Neural cell (in vitro differentiated cells): ENCODE measurements at regions not wholly inside any gene's neighbourhood (a gene's known extent, or its start where the extent isn't known, plus 50 kb on each side); places are given as distances from the start of the nearest gene placed in this dataset.

ENCODE experiments used
- H2AFZ ChIP-seq: fragments of 200-600, 300-800 bp; sonication (generic), shearing (Covaris generic); 2 replicates; pipeline ENCODE4 v1.6.0; 2014; ENCODE audit warnings: low read depth, mild to moderate bottlenecking, antibody characterized with exemption, low read length, moderate library complexity
- H3F3A ChIP-seq: fragments of 200-600 bp; shearing (Covaris generic); 2 replicates; pipeline ENCODE4 v1.6.1; 2016; ENCODE audit warnings: mild to moderate bottlenecking, moderate library complexity, mixed read lengths, antibody characterized with exemption, low read length; ENCODE audit not compliant: insufficient read depth, poor library complexity, severe bottlenecking
- H3K27ac ChIP-seq: fragments of 200-600, 300-800 bp; sonication (generic), shearing (Covaris generic); 2 replicates; pipeline ENCODE4 v1.5.1; 2014; ENCODE audit warnings: mild to moderate bottlenecking, low read length, moderate library complexity
- H3K27me3 ChIP-seq: fragments of 300-800, 200-600 bp; sonication (generic), shearing (Covaris generic); 2 replicates; pipeline ENCODE4 v1.6.0; 2014; ENCODE audit warnings: mild to moderate bottlenecking, low read depth, low read length, moderate library complexity; ENCODE audit not compliant: insufficient read depth
- H3K36me3 ChIP-seq: fragments of 300-800, 200-600 bp; sonication (generic), shearing (Covaris generic); 2 replicates; pipeline ENCODE4 v1.5.1; 2014; ENCODE audit warnings: mild to moderate bottlenecking, antibody characterized with exemption, low read length, moderate library complexity; ENCODE audit not compliant: insufficient read depth
- H3K4me2 ChIP-seq: fragments of 300-800, 200-600 bp; sonication (generic), shearing (Covaris generic); 2 replicates; pipeline ENCODE4 v1.6.0; 2014; ENCODE audit warnings: mild to moderate bottlenecking, low read length
- H3K4me3 ChIP-seq: fragments of 300-800, 200-600 bp; sonication (generic), shearing (Covaris generic); 2 replicates; pipeline ENCODE4 v1.5.1; 2014; ENCODE audit warnings: mild to moderate bottlenecking, low read length, moderate library complexity
- H3K79me2 ChIP-seq: fragments of 200-600 bp; shearing (Covaris generic); replicated peaks from 2 replicates; pipeline ENCODE4 v1.6.0; 2014; ENCODE audit warnings: mild to moderate bottlenecking, low read length, moderate library complexity; ENCODE audit not compliant: insufficient read depth
- H3K9ac ChIP-seq: fragments of 300-800, 200-600 bp; sonication (generic), shearing (Covaris generic); 2 replicates; pipeline ENCODE4 v1.6.1; 2016; ENCODE audit warnings: mild to moderate bottlenecking, low read length, mixed read lengths
- H3K9me2 ChIP-seq: fragments of 200-600 bp; shearing (Covaris generic); 2 replicates; pipeline ENCODE4 v1.6.1; 2016; ENCODE audit warnings: mild to moderate bottlenecking, low read length, mixed read lengths; ENCODE audit not compliant: insufficient read depth
- H3K9me3 ChIP-seq: fragments of 200-600, 300-800 bp; sonication (generic), shearing (Covaris generic); 2 replicates; pipeline ENCODE4 v1.6.1; 2016; ENCODE audit warnings: mild to moderate bottlenecking, mixed run types, low read length, moderate library complexity, mixed read lengths
- H4K20me1 ChIP-seq: fragments of 200-600 bp; shearing (Covaris generic); 2 replicates; pipeline ENCODE4 v1.6.1; 2016; ENCODE audit warnings: mild to moderate bottlenecking, mixed run types; ENCODE audit not compliant: insufficient read depth
- EP300 ChIP-seq: fragments of 450-650 bp; conservative IDR thresholded peaks from 2 replicates; pipeline ENCODE4 v1.6.1; 2014; ENCODE audit warnings: antibody characterized with exemption, mild to moderate bottlenecking, moderate library complexity; ENCODE audit not compliant: poor library complexity, severe bottlenecking
- EZH2 ChIP-seq: fragments of 200-600, 300-800 bp; shearing (Covaris generic), sonication (generic); IDR thresholded peaks from 2 replicates; pipeline ENCODE4 v1.6.1; 2014; ENCODE audit warnings: antibody characterized with exemption, low read length, borderline replicate concordance, mild to moderate bottlenecking; ENCODE audit not compliant: insufficient read depth, poor library complexity, severe bottlenecking
- MXI1 ChIP-seq: fragments of 450-650 bp; conservative IDR thresholded peaks from 2 replicates; pipeline ENCODE4 v1.6.1; 2014; ENCODE audit warnings: antibody characterized with exemption, mild to moderate bottlenecking; ENCODE audit not compliant: poor library complexity, severe bottlenecking
- POLR2AphosphoS5 ChIP-seq: IDR thresholded peaks from 2 replicates; pipeline ENCODE4 v1.6.1; 2012
- RAD21 ChIP-seq: fragments of 450-650 bp; conservative IDR thresholded peaks from 2 replicates; pipeline ENCODE4 v1.6.1; 2014; ENCODE audit warnings: antibody characterized with exemption, mild to moderate bottlenecking, moderate library complexity
- SMC3 ChIP-seq: fragments of 450-650 bp; conservative IDR thresholded peaks from 2 replicates; pipeline ENCODE4 v1.6.1; 2014; ENCODE audit warnings: antibody characterized with exemption, mild to moderate bottlenecking, moderate library complexity; ENCODE audit not compliant: poor library complexity
- TAF1 ChIP-seq: IDR thresholded peaks from 2 replicates; pipeline ENCODE4 v1.6.1; 2012; ENCODE audit warnings: low read depth
- TF ChIP-seq, protein P1 (sequence below): fragments of 450-650 bp; IDR thresholded peaks from 2 replicates; pipeline ENCODE4 v1.5.1; 2014; ENCODE audit warnings: antibody characterized with exemption, mild to moderate bottlenecking, moderate library complexity; ENCODE audit not compliant: poor library complexity, severe bottlenecking
- TF ChIP-seq, protein P2 (sequence below): IDR thresholded peaks from 2 replicates; pipeline ENCODE4 v1.6.1; 2012; ENCODE audit warnings: borderline replicate concordance

DNA sequence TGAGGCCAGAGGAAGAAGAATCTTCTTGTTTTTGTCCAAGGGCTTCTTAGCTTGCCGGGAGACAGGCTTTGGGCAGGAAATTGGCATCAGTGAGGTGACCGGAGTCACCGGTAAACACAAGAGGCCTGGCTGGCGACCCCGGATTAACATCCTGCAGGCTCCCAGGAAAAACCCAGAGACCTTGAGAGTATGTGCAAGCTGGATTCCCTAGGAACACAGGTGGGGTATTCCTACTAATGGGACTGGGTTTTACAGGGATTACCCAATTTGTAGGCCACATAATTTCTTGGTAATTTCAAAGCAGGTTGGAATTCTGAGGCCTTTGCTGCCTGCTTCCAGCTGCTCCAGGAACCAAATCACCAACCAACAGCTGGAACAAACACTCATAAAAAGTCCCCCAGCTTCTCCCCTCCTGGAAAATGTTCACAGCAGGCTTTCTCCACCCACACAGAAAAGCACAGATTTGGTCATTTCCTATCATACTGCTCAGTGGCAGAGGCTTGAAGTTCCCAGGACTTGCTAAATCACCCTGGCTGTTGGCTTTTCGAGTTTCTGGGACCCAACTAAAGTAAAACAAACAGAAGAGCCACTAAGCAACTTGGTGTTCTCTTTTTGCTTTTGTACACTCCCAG lies 258.8 kb downstream of the IRF8 start:
- no peaks in the 10 kb centered on the region for H3K36me3 ChIP-seq
- no peaks in the 10 kb centered on the region for H3K9me3 ChIP-seq
- H2AFZ ChIP-seq: no peak overlapping the region
- H3K27me3 ChIP-seq: no peaks in the 10 kb centered on the region
- TF ChIP-seq, protein P1, sequence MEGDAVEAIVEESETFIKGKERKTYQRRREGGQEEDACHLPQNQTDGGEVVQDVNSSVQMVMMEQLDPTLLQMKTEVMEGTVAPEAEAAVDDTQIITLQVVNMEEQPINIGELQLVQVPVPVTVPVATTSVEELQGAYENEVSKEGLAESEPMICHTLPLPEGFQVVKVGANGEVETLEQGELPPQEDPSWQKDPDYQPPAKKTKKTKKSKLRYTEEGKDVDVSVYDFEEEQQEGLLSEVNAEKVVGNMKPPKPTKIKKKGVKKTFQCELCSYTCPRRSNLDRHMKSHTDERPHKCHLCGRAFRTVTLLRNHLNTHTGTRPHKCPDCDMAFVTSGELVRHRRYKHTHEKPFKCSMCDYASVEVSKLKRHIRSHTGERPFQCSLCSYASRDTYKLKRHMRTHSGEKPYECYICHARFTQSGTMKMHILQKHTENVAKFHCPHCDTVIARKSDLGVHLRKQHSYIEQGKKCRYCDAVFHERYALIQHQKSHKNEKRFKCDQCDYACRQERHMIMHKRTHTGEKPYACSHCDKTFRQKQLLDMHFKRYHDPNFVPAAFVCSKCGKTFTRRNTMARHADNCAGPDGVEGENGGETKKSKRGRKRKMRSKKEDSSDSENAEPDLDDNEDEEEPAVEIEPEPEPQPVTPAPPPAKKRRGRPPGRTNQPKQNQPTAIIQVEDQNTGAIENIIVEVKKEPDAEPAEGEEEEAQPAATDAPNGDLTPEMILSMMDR: no peak
- no peak for TF ChIP-seq EP300
- no peak for TF ChIP-seq RAD21
- TF ChIP-seq POLR2AphosphoS5: no peak
- TF ChIP-seq MXI1: no peak
- no peak for TF ChIP-seq EZH2
- no peak for TF ChIP-seq SMC3
- no peaks in the 10 kb centered on the region for H3K9me2 ChIP-seq
- H3K79me2 ChIP-seq: no peaks in the 10 kb centered on the region
- H3F3A ChIP-seq: no peaks in the 10 kb centered on the region
- no peak overlapping the region for H3K4me3 ChIP-seq
- no peak overlapping the region for H3K4me2 ChIP-seq
- no peak overlapping the region for H3K9ac ChIP-seq
- no peaks in the 10 kb centered on the region for H4K20me1 ChIP-seq
- H3K27ac ChIP-seq: no peak overlapping the region

DNA sequence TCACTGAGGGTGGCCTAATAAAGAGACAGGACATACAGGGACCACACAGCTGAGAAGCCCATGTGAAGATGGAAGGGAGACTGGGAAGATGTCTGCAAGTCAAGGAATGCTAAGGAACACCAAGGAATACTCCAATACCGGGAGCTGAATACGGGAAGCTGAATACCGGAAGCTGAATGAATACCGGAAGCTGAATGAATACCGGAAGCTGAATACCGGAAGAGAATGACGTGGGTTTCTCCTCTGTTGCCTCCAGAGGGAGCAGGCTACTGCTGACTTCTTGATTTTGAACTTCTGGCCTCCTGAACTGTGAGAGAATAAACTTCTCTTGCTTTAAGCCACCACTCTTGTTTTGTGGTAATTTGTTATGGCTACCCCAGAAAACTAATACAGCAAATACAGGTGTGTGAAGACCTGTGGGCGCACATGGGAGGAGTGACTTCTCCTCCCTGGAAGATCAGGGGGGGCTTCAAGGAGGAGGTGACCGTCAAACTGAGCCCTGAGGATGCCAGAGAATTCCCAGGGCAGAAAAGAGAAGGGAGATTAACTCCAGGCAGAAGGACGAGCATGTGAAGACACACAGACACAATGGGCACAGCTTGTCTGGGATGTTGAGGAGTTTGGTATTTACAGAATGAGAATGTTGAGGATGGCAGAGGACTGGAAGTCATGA lies 259.9 kb downstream of the IRF8 start:
- no peak overlapping the region for H3K4me2 ChIP-seq
- H3K9ac ChIP-seq: no peak overlapping the region
- no peaks in the 10 kb centered on the region for H3K27me3 ChIP-seq
- H3K9me3 ChIP-seq: no peaks in the 10 kb centered on the region
- no peaks in the 10 kb centered on the region for H3K36me3 ChIP-seq
- H3K9me2 ChIP-seq: no peaks in the 10 kb centered on the region
- no peaks in the 10 kb centered on the region for H3K79me2 ChIP-seq
- H3K27ac ChIP-seq: no peak overlapping the region
- no peak overlapping the region for H2AFZ ChIP-seq
- H4K20me1 ChIP-seq: no peaks in the 10 kb centered on the region
- H3F3A ChIP-seq: no peaks in the 10 kb centered on the region
- TF ChIP-seq EZH2 (no peak), MXI1 (no peak), RAD21 (no peak), POLR2AphosphoS5 (no peak), TAF1 (no peak), EP300 (no peak), SMC3 (no peak)
- TF ChIP-seq, protein P2, sequence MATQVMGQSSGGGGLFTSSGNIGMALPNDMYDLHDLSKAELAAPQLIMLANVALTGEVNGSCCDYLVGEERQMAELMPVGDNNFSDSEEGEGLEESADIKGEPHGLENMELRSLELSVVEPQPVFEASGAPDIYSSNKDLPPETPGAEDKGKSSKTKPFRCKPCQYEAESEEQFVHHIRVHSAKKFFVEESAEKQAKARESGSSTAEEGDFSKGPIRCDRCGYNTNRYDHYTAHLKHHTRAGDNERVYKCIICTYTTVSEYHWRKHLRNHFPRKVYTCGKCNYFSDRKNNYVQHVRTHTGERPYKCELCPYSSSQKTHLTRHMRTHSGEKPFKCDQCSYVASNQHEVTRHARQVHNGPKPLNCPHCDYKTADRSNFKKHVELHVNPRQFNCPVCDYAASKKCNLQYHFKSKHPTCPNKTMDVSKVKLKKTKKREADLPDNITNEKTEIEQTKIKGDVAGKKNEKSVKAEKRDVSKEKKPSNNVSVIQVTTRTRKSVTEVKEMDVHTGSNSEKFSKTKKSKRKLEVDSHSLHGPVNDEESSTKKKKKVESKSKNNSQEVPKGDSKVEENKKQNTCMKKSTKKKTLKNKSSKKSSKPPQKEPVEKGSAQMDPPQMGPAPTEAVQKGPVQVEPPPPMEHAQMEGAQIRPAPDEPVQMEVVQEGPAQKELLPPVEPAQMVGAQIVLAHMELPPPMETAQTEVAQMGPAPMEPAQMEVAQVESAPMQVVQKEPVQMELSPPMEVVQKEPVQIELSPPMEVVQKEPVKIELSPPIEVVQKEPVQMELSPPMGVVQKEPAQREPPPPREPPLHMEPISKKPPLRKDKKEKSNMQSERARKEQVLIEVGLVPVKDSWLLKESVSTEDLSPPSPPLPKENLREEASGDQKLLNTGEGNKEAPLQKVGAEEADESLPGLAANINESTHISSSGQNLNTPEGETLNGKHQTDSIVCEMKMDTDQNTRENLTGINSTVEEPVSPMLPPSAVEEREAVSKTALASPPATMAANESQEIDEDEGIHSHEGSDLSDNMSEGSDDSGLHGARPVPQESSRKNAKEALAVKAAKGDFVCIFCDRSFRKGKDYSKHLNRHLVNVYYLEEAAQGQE: no peak
- TF ChIP-seq, protein P1: no peak
- no peak overlapping the region for H3K4me3 ChIP-seq
